ENCODE measurements at regions not wholly inside any gene's neighbourhood (a gene's known extent, or its start where the extent isn't known, plus 50 kb on each side); places are given as distances from the start of the nearest gene placed in this dataset.

DNA sequence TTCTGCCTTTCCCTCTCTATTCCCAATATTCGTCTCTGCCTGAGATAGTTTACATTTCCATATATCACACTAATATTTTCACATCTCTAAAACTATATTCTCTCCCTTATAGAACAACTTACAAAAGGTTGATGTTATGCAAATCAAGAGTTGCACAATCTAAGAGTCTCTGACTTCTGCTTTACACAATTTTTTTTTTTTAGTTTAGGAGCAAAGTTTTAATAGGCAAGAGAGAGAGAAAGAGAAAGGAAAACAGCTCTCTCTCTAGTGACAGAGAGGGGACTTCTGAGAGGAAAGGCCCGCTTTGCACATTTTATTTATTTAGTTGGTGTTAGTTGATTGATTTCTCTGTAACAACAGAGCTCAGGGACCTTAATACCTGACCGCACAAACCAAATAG lies 380.2 kb downstream of the TXNL1 start (continued):
- TF ChIP-seq CBX5 (IDR thresholded peaks at IDR 0.05; ENCODE audit: low read depth, low read length): no peak
- no peak for TF ChIP-seq POLR2A (IDR thresholded peaks at IDR 0.05; ENCODE audit: control extremely low read depth in 1 of 2, low read depth in 2 of 2, low read length in 2 of 2)
- TF ChIP-seq SUZ12 (IDR thresholded peaks at IDR 0.05; ENCODE audit: low read length): no peak
- no peak for TF ChIP-seq POLR2AphosphoS5 (IDR thresholded peaks at IDR 0.05; ENCODE audit: low read depth, low read length)
- no peak for TF ChIP-seq KDM1A (IDR thresholded peaks at IDR 0.05; ENCODE audit: borderline replicate concordance, low read length)
- no peak for TF ChIP-seq KDM5A (IDR thresholded peaks at IDR 0.05; ENCODE audit: low read length)
- no peak for TF ChIP-seq CEBPB (IDR thresholded peaks at IDR 0.05; ENCODE audit: low read depth, low read length)

Measured in H1 (cell line).